ENCODE measurements at regions not wholly inside any gene's neighbourhood (a gene's known extent, or its start where the extent isn't known, plus 50 kb on each side); places are given as distances from the start of the nearest gene placed in this dataset.
"Not testable (repeated sequence)": the region's sequence is repeated elsewhere in the genome, so short reads cannot be mapped to it uniquely, and the experiment has no call there.

GRCh38 chr18:55732227-55733106 lies 144.5 kb upstream of the TCF4 start:
- no peaks in the 10 kb centered on the region for H3K9me3 ChIP-seq (ENCODE audit: low read depth, low read length)
- no peak overlapping the region for H3K9ac ChIP-seq (ENCODE audit: insufficient read length)
- no peak overlapping the region for H3K27ac ChIP-seq
- no peak overlapping the region for H3K4me3 ChIP-seq
- no peak for TF ChIP-seq EZH2 (IDR thresholded peaks at IDR 0.05)
- TF ChIP-seq FOXP2 (optimal IDR thresholded peaks at IDR 0.05; ENCODE audit: control extremely low read depth, extremely low read length, insufficient read depth): no peak
- TF ChIP-seq POLR2AphosphoS5 (IDR thresholded peaks at IDR 0.05; ENCODE audit: borderline replicate concordance, low read depth, low read length): no peak
- H3K36me3 ChIP-seq (ENCODE audit: insufficient read depth, low read length): no peaks in the 10 kb centered on the region
- DNase-seq (ENCODE audit: low read depth, low spot score): no peak

- Histone ChIP-seq H3K9me3 (ENCODE audit: low read depth, low read length) (no peaks in the 10 kb centered on the region), H3K9ac (ENCODE audit: insufficient read length) (no peak overlapping the region), H3K36me3 (ENCODE audit: insufficient read depth, low read length) (no peaks in the 10 kb centered on the region), H3K4me3 (no peak overlapping the region), H3K27ac (no peak overlapping the region)
- no peak for DNase-seq (ENCODE audit: low read depth, low spot score)
- TF ChIP-seq FOXP2 (optimal IDR thresholded peaks at IDR 0.05; ENCODE audit: control extremely low read depth, extremely low read length, insufficient read depth): no peak
- TF ChIP-seq POLR2AphosphoS5 (IDR thresholded peaks at IDR 0.05; ENCODE audit: borderline replicate concordance, low read depth, low read length): no peak
- TF ChIP-seq EZH2 (IDR thresholded peaks at IDR 0.05): no peak
Measured at GRCh38 chr18:55731594-55732042, 143.6 kb upstream of the TCF4 start.

GRCh38 chr18:55721006-55721405 lies 133.0 kb upstream of the TCF4 start:
- not testable (repeated sequence) for DNase-seq (ENCODE audit: low read depth, low spot score); H3K9me3 ChIP-seq (ENCODE audit: low read depth, low read length); H3K4me3 ChIP-seq; H3K36me3 ChIP-seq (ENCODE audit: insufficient read depth, low read length); H3K9ac ChIP-seq (ENCODE audit: insufficient read length); H3K27ac ChIP-seq

- Histone ChIP-seq H3K9ac (ENCODE audit: insufficient read length) (no peak overlapping the region), H3K36me3 (ENCODE audit: insufficient read depth, low read length) (no peaks in the 10 kb centered on the region), H3K9me3 (ENCODE audit: low read depth, low read length) (no peaks in the 10 kb centered on the region), H3K27ac (no peak overlapping the region), H3K4me3 (no peak overlapping the region)
- no peak for TF ChIP-seq FOXP2 (optimal IDR thresholded peaks at IDR 0.05; ENCODE audit: control extremely low read depth, extremely low read length, insufficient read depth)
- TF ChIP-seq EZH2 (IDR thresholded peaks at IDR 0.05): no peak
- no peak for TF ChIP-seq POLR2AphosphoS5 (IDR thresholded peaks at IDR 0.05; ENCODE audit: borderline replicate concordance, low read depth, low read length)
- no peak for DNase-seq (ENCODE audit: low read depth, low spot score)
Measured at GRCh38 chr18:55713707-55714106, 125.7 kb upstream of the TCF4 start.

- H3K9ac ChIP-seq (ENCODE audit: insufficient read length): no peak overlapping the region
- DNase-seq (ENCODE audit: low read depth, low spot score): peak; percentile 6
- no peaks in the 10 kb centered on the region for H3K36me3 ChIP-seq (ENCODE audit: insufficient read depth, low read length)
- H3K9me3 ChIP-seq (ENCODE audit: low read depth, low read length): no peaks in the 10 kb centered on the region
- H3K4me3 ChIP-seq: no peak overlapping the region
- H3K27ac ChIP-seq: no peak overlapping the region
- TF ChIP-seq POLR2AphosphoS5 (IDR thresholded peaks at IDR 0.05; ENCODE audit: borderline replicate concordance, low read depth, low read length) (no peak), EZH2 (IDR thresholded peaks at IDR 0.05) (no peak), FOXP2 (optimal IDR thresholded peaks at IDR 0.05; ENCODE audit: control extremely low read depth, extremely low read length, insufficient read depth) (no peak)
Measured at GRCh38 chr18:55706898-55707297, 118.9 kb upstream of the TCF4 start.

- H3K36me3 ChIP-seq (ENCODE audit: insufficient read depth, low read length): no peaks in the 10 kb centered on the region
- H3K27ac ChIP-seq: no peak overlapping the region
- H3K4me3 ChIP-seq: no peak overlapping the region
- H3K9me3 ChIP-seq (ENCODE audit: low read depth, low read length): no peaks in the 10 kb centered on the region
- DNase-seq (ENCODE audit: low read depth, low spot score): no peak
- no peak overlapping the region for H3K9ac ChIP-seq (ENCODE audit: insufficient read length)
- TF ChIP-seq EZH2 (IDR thresholded peaks at IDR 0.05): no peak
Measured at GRCh38 chr18:55699233-55699765, 111.3 kb upstream of the TCF4 start.

GRCh38 chr18:55696811-55697210 lies 108.8 kb upstream of the TCF4 start:
- TF ChIP-seq EZH2 (IDR thresholded peaks at IDR 0.05): no peak
- TF ChIP-seq FOXP2 (optimal IDR thresholded peaks at IDR 0.05; ENCODE audit: control extremely low read depth, extremely low read length, insufficient read depth): no peak
- TF ChIP-seq POLR2AphosphoS5 (IDR thresholded peaks at IDR 0.05; ENCODE audit: borderline replicate concordance, low read depth, low read length): no peak
- Histone ChIP-seq H3K36me3 (ENCODE audit: insufficient read depth, low read length) (no peaks in the 10 kb centered on the region), H3K9ac (ENCODE audit: insufficient read length) (no peak overlapping the region), H3K4me3 (no peak overlapping the region), H3K27ac (no peak overlapping the region), H3K9me3 (ENCODE audit: low read depth, low read length) (no peaks in the 10 kb centered on the region)
- DNase-seq (ENCODE audit: low read depth, low spot score): no peak

GRCh38 chr18:55695091-55695490 lies 107.1 kb upstream of the TCF4 start:
- no peak for TF ChIP-seq FOXP2 (optimal IDR thresholded peaks at IDR 0.05; ENCODE audit: control extremely low read depth, extremely low read length, insufficient read depth)
- no peak for TF ChIP-seq EZH2 (IDR thresholded peaks at IDR 0.05)
- Histone ChIP-seq H3K36me3 (ENCODE audit: insufficient read depth, low read length) (no peaks in the 10 kb centered on the region), H3K27ac (no peak overlapping the region), H3K4me3 (no peak overlapping the region), H3K9ac (ENCODE audit: insufficient read length) (no peak overlapping the region), H3K9me3 (ENCODE audit: low read depth, low read length) (no peaks in the 10 kb centered on the region)
- no peak for DNase-seq (ENCODE audit: low read depth, low spot score)

- Histone ChIP-seq H3K4me3 (no peak overlapping the region), H3K27ac (no peak overlapping the region), H3K36me3 (ENCODE audit: insufficient read depth, low read length) (no peaks in the 10 kb centered on the region), H3K9ac (ENCODE audit: insufficient read length) (no peak overlapping the region), H3K9me3 (ENCODE audit: low read depth, low read length) (no peaks in the 10 kb centered on the region)
- no peak for TF ChIP-seq FOXP2 (optimal IDR thresholded peaks at IDR 0.05; ENCODE audit: control extremely low read depth, extremely low read length, insufficient read depth)
- TF ChIP-seq EZH2 (IDR thresholded peaks at IDR 0.05): no peak
- no peak for TF ChIP-seq POLR2AphosphoS5 (IDR thresholded peaks at IDR 0.05; ENCODE audit: borderline replicate concordance, low read depth, low read length)
- no peak for DNase-seq (ENCODE audit: low read depth, low spot score)
Measured at GRCh38 chr18:55694291-55694690, 106.3 kb upstream of the TCF4 start.

Data from SK-N-MC (cell line).